GM19099 (cell line): ENCODE measurements at regions not wholly inside any gene's neighbourhood (a gene's known extent, or its start where the extent isn't known, plus 50 kb on each side); places are given as distances from the start of the nearest gene placed in this dataset.
A peak's percentile ranks its signal among the peaks of the same experiment; 100 is the strongest.

ENCODE experiments used
- POLR2A ChIP-seq: IDR thresholded peaks from 3 replicates; pipeline ENCODE4 v1.6.1; 2011; ENCODE audit warnings: low read depth; ENCODE audit not compliant: insufficient read length; ENCODE audit errors: extremely low read depth

DNA sequence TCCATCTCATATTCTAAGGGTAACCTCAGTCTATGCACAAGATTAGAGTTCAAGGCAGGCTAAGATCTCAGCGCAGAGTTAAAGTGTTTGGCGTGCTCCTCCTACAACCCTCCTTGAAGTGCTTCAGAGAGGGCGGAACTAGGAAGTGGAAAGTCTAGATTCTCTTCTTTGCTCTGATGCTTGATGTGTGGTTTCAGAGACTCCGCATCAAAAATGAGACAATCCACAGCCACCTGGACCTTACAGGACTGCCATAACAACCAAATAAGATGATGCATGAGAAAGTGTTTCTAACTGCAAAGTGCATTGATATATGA is 161.3 kb upstream of the ATP11B start:
- no peak for TF ChIP-seq POLR2A

DNA sequence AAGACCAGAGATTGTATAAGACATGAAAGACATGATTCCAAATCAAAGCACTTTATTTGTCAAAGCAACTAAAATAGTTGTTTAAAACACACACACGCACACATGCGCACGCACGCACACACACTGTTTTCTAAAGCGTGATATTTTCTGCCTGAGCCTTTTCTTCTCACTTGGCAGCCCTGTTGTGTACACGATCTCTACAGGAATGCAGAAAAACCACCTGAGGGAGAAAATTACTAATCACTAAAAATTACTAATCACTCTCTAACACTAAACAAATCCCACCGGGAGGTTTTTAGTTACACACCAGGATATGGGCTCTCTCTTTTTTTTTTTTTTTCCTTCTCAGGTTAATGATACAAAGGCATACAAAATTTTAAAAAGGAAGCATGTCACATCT is 160.1 kb upstream of the ATP11B start:
- TF ChIP-seq POLR2A: no peak

GRCh38 chr3:182636646-182637045 is 156.7 kb upstream of the ATP11B start:
- no peak for TF ChIP-seq POLR2A

GRCh38 chr3:182637350-182638110 is 155.8 kb upstream of the ATP11B start:
- no peak for TF ChIP-seq POLR2A

GRCh38 chr3:182644013-182644412 is 149.3 kb upstream of the ATP11B start:
- TF ChIP-seq POLR2A: no peak

DNA sequence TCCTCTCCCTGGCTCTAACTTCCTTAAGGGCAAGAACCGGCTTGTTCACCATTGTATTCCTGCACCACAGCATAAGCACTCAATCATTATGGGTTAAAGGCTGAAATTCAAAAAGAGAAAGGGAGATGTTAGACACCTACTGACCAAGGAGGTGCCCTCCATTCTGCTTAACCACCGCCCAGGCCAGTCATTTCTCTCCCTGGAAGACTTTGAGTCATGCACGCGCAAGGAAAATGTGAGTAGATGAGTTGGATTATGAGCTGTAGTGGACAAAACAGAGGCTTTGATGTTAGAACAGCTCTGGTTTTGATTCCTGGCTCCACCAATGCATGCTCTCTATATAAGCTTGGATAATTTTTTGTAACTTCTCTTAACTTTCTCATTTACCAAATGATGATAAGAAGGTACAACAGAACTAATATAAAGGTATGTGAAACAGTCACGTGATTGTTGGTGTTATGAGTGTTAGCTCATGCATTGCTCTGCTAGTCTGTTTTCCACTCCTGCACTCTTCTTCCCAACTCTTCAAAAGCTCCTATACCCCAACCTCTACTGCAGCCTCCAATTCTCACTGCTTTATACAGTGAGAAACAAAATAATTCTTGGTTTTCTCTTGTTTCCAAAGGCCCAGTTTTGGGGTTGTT is 148.4 kb upstream of the ATP11B start:
- TF ChIP-seq POLR2A: no peak

DNA sequence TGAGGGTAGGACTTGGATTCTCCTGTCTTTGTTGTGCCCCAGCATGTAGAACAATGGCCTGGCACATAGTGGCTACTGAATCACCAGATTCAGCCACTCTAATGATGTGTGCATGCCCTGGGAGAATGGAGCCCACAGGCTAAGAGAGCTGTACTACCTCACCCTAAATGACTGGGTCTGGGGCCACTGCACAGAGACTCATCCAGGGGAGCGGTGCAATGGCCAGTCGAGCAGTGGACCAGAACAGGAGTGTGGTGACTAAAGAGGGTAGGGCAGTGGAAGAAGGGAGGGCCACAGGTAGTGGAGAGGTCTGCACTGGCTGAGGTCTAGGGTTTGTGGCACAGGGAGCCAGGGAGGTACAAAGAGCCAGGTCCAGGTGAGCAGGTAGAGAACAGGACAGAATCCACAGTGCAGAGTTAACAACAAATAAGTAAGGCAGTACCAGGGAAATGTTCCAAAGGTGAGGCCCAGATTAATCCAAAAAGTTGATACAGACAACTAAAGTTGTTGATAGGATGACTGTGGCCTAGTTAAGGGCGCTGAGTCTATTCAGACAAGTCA is 142.7 kb upstream of the ATP11B start:
- no peak for TF ChIP-seq POLR2A

DNA sequence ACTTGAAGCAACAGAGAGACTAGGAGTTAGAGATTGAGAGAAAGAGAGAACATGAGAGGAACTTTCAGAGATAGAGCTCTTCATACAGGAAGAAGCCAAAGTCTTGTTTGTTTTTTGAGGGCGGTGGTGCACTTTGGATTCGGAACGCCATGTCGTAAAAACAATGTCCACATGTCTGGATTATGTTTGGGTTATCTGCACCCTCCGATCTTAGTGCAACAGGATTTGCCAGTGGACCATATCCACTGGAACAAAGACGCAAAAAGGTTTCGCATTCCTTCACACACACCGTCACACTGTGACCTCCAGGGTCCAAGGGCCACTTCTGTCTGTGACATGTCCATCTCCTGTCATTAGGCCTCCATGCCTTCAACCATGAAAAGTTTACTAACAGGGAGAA is 141.8 kb upstream of the ATP11B start:
- TF ChIP-seq POLR2A: no peak

GRCh38 chr3:182668541-182668940 is 124.8 kb upstream of the ATP11B start:
- TF ChIP-seq POLR2A: no peak

DNA sequence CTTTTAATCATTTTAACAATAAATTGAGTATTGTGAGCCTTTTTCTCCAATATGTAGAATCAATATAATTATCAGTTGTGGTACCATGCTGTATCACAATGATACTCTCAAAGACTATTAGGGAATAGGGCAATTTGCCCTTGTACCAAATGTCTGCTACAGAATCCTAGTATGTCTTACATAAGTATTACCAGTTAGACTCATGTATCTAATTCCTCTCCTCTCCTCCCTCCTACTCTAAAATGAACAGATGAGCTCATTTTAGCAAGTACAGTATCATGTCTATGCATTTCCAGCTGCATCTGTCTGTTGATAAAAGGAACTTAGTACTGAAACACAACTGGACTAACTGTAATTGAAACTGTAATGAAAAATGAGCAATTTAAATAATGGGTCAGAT is 124.3 kb upstream of the ATP11B start:
- TF ChIP-seq POLR2A: no peak

GRCh38 chr3:182671541-182671940 is 121.8 kb upstream of the ATP11B start:
- TF ChIP-seq POLR2A: no peak

DNA sequence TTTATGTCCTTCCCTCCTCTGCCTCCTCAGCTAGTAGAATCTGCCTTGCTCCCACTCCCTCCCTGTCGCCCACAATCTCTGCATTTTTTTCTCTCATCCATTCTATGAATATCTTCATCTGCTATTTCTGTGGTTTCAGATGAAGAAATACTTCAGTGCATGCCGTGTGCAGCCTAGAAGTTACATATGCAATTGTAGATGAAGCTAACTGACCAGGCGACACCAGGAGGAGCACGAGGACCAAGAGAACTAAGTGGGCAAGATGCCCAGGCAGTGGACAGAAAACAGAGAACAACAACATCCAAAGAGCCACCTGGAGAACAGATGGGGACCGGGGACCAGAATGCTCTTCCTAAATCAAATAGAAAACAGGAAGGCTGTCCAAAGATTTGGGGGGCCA is 121.4 kb upstream of the ATP11B start:
- TF ChIP-seq POLR2A: no peak

DNA sequence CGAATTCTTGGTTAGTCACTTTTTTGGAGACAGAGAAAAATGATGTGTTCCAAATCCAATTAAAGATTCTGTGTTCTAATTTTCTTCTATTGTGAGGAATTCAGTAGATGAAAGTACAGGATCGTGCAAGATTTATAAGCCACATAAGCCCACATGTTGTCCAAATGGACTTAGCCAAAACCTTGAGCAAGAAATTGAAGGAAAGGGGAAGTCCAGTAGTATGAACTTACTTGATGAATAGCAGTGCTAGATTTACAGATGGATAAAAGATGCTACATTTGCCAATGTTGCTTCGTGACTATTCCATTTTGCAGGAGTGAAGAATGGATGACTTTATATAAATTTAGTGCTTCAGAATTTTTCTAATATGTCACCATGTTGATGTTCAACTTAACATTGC is 120.0 kb upstream of the ATP11B start:
- TF ChIP-seq POLR2A: no peak

GRCh38 chr3:182682263-182683241 is 110.8 kb upstream of the ATP11B start:
- TF ChIP-seq POLR2A: peak; percentile 36

DNA sequence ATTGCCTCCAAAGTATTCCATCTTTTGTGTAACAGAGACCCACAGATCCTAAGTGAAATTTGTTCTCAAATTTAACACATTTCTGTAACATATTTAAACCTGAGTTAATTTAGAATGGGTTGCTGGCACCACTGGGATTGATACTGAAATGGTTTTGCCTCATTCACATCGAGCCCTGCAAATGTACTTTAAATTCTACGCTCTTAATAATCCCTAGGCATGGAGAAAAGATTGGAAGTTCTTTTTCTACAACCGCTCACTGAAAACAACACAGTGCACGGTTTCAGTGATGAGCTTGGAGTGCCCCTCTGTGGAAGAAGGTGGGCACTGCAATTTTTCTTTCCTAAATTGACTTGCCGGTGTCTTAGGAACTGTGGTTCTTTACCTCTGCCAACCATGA is 109.9 kb upstream of the ATP11B start:
- no peak for TF ChIP-seq POLR2A
